HG02973 (cell line): ENCODE measurements at regions not wholly inside any gene's neighbourhood (a gene's known extent, or its start where the extent isn't known, plus 50 kb on each side); places are given as distances from the start of the nearest gene placed in this dataset.
"Not testable (repeated sequence)": the region's sequence is repeated elsewhere in the genome, so short reads cannot be mapped to it uniquely, and the experiment has no call there.

Experiments
- ATAC-seq: cut with Tn5 transposase; IDR thresholded peaks from one replicate; pipeline ENCODE4 v1.9.1; 2021; ENCODE audit warnings: moderate library complexity; ENCODE audit not compliant: unreplicated experiment

- no peak for ATAC-seq
These were observed 109.1 kb downstream of the CRLF2 start for GRCh38 chrX:1103360-1103759.

GRCh38 chrX:1102786-1103185, 109.7 kb downstream of the CRLF2 start:
- ATAC-seq: no peak

GRCh38 chrX:1102221-1102620, 110.2 kb downstream of the CRLF2 start:
- not testable (repeated sequence) for ATAC-seq

- no peak for ATAC-seq
These were observed 113.2 kb downstream of the CRLF2 start for GRCh38 chrX:1099146-1099770.

- no peak for ATAC-seq
These were observed 115.1 kb downstream of the CRLF2 start for GRCh38 chrX:1097328-1097727.

- ATAC-seq: no peak
These were observed 117.7 kb downstream of the CRLF2 start for GRCh38 chrX:1094566-1095333.

GRCh38 chrX:1093586-1094421, 118.6 kb downstream of the CRLF2 start:
- no peak for ATAC-seq

- no peak for ATAC-seq
These were observed 119.3 kb downstream of the CRLF2 start for GRCh38 chrX:1093121-1093520.

GRCh38 chrX:1086444-1087409, 125.7 kb downstream of the CRLF2 start:
- no peak for ATAC-seq

GRCh38 chrX:1085871-1086270, 126.6 kb downstream of the CRLF2 start:
- ATAC-seq: not testable (repeated sequence)

GRCh38 chrX:1084689-1085088, 127.8 kb downstream of the CRLF2 start:
- no peak for ATAC-seq

GRCh38 chrX:1076871-1077651, 135.4 kb downstream of the CRLF2 start:
- no peak for ATAC-seq

GRCh38 chrX:1075741-1076140, 136.7 kb downstream of the CRLF2 start:
- no peak for ATAC-seq

- ATAC-seq: no peak
These were observed 137.3 kb downstream of the CRLF2 start for GRCh38 chrX:1075156-1075555.

- ATAC-seq: no peak
These were observed 137.7 kb downstream of the CRLF2 start for GRCh38 chrX:1074755-1075154.

- ATAC-seq: no peak
These were observed 138.3 kb downstream of the CRLF2 start for GRCh38 chrX:1074172-1074571.

GRCh38 chrX:1072637-1073377, 139.6 kb downstream of the CRLF2 start:
- no peak for ATAC-seq

- ATAC-seq: no peak
These were observed 141.1 kb downstream of the CRLF2 start for GRCh38 chrX:1071351-1071750.

GRCh38 chrX:1062351-1062750, 150.1 kb downstream of the CRLF2 start:
- no peak for ATAC-seq
